AG09319 (cell line): ENCODE measurements at regions not wholly inside any gene's neighbourhood (a gene's known extent, or its start where the extent isn't known, plus 50 kb on each side); places are given as distances from the start of the nearest gene placed in this dataset.

ENCODE experiments used
- DNase-seq: peaks from one replicate; pipeline ENCODE4 v3.0.0-alpha.2; 2010; ENCODE audit warnings: low read depth; ENCODE audit errors: extremely low read depth
- CTCF ChIP-seq: IDR thresholded peaks from 2 replicates; pipeline ENCODE4 v1.5.1; 2011; ENCODE audit warnings: low read depth, mild to moderate bottlenecking, inconsistent platforms, low read length, moderate library complexity

GRCh38 chr3:101954361-101954760 is 105.0 kb downstream of the NFKBIZ start:
- no peak for DNase-seq
- TF ChIP-seq CTCF: no peak

GRCh38 chr3:101954936-101955335 is 105.6 kb downstream of the NFKBIZ start:
- no peak for DNase-seq
- no peak for TF ChIP-seq CTCF

- DNase-seq: no peak
- no peak for TF ChIP-seq CTCF
Observed at GRCh38 chr3:101962055-101962454, 112.7 kb downstream of the NFKBIZ start.

- DNase-seq: no peak
- no peak for TF ChIP-seq CTCF
Observed at GRCh38 chr3:101963902-101964362, 114.6 kb downstream of the NFKBIZ start.

GRCh38 chr3:101964861-101965260 is 115.5 kb downstream of the NFKBIZ start:
- no peak for DNase-seq
- TF ChIP-seq CTCF: no peak

GRCh38 chr3:101966226-101966625 is 116.9 kb downstream of the NFKBIZ start:
- no peak for DNase-seq

GRCh38 chr3:101970212-101970611 is 120.9 kb downstream of the NFKBIZ start:
- no peak for TF ChIP-seq CTCF
- DNase-seq: no peak

More at GRCh38 chr3:101966226-101966625, 116.9 kb downstream of the NFKBIZ start:
- no peak for TF ChIP-seq CTCF
